Activated T-helper 17 cell treated with anti-CD3 and anti-CD28 coated beads, Interleukin-2, amount 50 U/mL, for 72 hours (primary cell): ENCODE measurements at regions not wholly inside any gene's neighbourhood (a gene's known extent, or its start where the extent isn't known, plus 50 kb on each side); places are given as distances from the start of the nearest gene placed in this dataset.
"Not testable (repeated sequence)": the region's sequence is repeated elsewhere in the genome, so short reads cannot be mapped to it uniquely, and the experiment has no call there.

ENCODE experiments used
- ATAC-seq: fragments of 150-1000 bp; cut with Tn5 transposase; replicated peaks from 2 replicates; pipeline ENCODE4 v1.10.0; 2021; ENCODE audit warnings: mild to moderate bottlenecking, moderate library complexity
- H3K27ac Mint-ChIP-seq: one replicate; pipeline ENCODE4 v1.8.0; 2022; ENCODE audit warnings: mixed read lengths
- H3K27me3 Mint-ChIP-seq: one replicate; pipeline ENCODE4 v1.8.0; 2022; ENCODE audit warnings: mixed read lengths
- H3K36me3 Mint-ChIP-seq: one replicate; pipeline ENCODE4 v1.8.0; 2022; ENCODE audit warnings: low read depth, mild to moderate bottlenecking, mixed read lengths
- H3K4me1 Mint-ChIP-seq: one replicate; pipeline ENCODE4 v1.8.0; 2022; ENCODE audit warnings: mixed read lengths
- H3K4me3 Mint-ChIP-seq: one replicate; pipeline ENCODE4 v1.8.0; 2022; ENCODE audit warnings: mild to moderate bottlenecking, mixed read lengths
- H3K9me3 Mint-ChIP-seq: one replicate; pipeline ENCODE4 v1.8.0; 2022; ENCODE audit warnings: mixed read lengths

DNA sequence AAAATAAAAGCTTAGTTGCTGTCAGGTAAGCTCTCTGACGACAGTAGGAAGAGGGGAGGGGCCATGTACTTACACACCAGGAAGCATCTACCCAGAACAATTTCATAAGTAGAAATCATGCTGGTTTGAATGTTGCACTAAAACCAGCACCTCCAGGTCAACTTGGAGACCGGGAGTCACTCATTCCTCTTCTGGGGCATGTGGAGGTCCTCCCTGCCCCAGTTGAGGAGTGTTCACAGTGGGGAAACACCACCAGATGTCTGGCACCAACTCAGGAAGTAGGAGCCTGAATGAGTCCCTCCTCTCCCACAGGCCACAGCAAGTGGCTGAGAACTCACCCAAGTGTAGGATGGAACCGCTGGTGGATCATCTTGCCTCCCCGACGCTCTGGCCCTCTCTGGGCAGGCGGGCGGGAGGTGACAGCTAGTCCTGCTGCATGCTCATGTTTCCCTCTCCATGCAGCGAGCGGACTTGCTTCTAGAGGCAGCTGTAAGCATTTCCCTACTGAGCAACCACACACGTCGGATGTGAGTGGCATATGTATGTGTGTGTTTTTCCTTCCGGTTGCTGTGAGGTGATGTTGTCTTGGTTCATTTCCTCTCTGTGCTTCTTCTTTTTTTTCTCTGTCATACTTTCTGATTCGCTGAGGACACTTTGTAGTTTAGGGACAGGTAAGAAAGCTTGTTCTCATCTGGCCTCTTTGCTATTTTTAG lies 149.5 kb upstream of the NEDD9 start:
- Mint-ChIP-seq H3K9me3 (no peaks in the 10 kb centered on the region), H3K4me3 (peak overlapping the region; percentile 90), H3K27me3 (no peaks in the 10 kb centered on the region), H3K4me1 (peaks cover 45% of the 10 kb centered on the region), H3K27ac (peak overlapping the region; percentile 91), H3K36me3 (peaks cover 30% of the 10 kb centered on the region)
- ATAC-seq: peak; percentile 89

DNA sequence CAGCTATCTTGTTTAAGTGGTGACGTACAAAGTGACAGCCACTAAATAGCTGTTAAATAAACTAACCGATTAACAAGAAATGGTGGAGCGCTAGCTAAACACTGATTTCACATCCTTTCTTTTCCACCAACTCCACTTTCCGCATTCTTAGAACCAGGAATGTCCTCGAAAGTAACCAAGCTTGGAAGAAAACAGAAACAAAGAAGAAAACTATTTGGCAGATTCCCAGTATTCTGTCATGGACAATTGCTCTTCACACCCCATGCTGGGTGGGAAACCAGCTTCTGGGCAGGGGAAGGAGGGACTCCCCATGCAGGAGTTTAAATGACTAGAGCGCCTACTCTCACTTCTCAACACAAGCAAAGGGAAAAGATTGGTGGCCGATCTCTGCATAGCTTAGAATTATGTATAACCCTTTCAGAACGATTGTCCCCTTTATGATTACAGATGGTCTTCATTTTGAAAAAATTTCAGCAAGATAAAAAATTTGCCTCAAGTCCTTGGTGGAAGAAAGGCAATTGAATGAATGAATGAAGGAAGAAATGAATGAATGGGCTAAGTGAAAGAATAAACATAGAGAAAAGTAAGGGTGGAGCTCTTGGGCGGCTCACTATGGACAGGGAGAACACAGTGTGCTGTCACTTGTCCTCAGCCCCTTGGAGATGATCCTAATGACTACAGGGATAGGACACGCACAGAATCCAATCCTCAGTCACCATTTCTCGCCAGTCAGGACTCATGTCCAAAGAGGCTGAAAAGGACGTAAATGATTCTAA lies 148.7 kb upstream of the NEDD9 start:
- peaks cover 40% of the 10 kb centered on the region for H3K4me1 Mint-ChIP-seq
- ATAC-seq: no peak
- no peaks in the 10 kb centered on the region for H3K9me3 Mint-ChIP-seq
- peak overlapping the region; percentile 91 for H3K27ac Mint-ChIP-seq
- H3K4me3 Mint-ChIP-seq: peak overlapping the region; percentile 90
- no peaks in the 10 kb centered on the region for H3K27me3 Mint-ChIP-seq
- H3K36me3 Mint-ChIP-seq: peaks cover 36% of the 10 kb centered on the region

DNA sequence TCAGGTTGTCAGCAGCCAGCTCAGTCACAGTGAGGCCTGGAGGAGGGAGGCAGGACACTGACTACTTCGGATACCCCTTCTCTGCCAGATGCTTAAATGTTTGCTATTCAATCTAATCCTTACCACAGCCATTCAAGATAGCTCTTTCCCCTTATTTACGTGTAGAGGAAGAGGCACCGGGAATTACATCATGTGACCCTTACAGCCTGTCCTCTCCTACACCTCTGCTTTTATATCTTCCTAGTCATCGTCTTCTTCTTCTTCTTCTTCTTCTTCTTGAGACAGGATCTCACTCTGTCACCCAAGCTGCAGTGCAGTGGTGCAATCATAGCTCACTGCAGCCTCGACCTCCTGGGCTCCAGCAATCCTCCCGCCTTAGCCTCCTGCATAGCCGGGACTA lies 148.1 kb upstream of the NEDD9 start:
- H3K4me1 Mint-ChIP-seq: peaks cover 39% of the 10 kb centered on the region
- H3K36me3 Mint-ChIP-seq: peaks cover 42% of the 10 kb centered on the region
- no peak for ATAC-seq
- H3K4me3 Mint-ChIP-seq: peak overlapping the region; percentile 90
- H3K9me3 Mint-ChIP-seq: no peaks in the 10 kb centered on the region
- H3K27me3 Mint-ChIP-seq: no peaks in the 10 kb centered on the region
- peak overlapping the region; percentile 91 for H3K27ac Mint-ChIP-seq

DNA sequence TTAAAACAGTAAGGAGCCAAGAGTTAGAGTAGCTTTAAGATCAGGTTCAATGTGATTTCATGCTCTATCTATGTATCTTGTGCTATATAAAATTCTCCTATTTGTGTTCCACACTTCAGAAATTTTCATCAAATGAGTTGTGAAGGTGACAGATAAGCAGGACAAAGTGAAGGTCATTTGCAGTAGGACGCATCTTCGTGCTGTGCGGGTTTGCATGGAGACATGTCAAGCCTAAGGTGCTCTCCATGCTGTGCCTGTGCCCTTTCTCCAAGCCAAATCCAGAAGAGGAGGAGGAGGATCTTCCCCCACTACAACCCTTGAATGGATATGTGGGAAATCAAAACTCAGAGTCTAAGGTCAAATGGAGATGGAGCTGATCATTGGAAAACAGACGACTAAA lies 147.3 kb upstream of the NEDD9 start:
- Mint-ChIP-seq H3K4me3 (peak overlapping the region; percentile 90), H3K27ac (no peak overlapping the region), H3K27me3 (no peaks in the 10 kb centered on the region), H3K4me1 (peaks cover 36% of the 10 kb centered on the region), H3K36me3 (peaks cover 49% of the 10 kb centered on the region), H3K9me3 (no peaks in the 10 kb centered on the region)
- ATAC-seq: no peak

DNA sequence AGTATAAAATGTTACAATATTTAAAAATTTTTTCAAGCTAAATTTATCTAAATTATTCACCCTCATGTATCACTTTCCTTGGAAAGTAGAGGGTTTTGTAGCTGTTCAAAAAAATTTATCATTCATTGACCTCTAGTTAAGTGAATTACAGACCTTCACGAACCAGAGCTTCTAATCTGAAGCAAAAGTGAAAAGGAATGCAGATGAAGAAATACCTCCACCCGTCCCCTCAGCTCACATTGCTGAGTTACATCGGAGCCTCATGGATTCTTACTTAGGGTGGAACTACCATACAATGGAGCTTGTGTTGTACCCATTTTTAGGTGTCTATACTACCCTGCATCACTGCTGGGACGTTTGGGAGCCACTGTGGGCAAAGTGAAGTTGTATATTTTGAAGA lies 146.2 kb upstream of the NEDD9 start:
- H3K9me3 Mint-ChIP-seq: no peaks in the 10 kb centered on the region
- peaks cover 47% of the 10 kb centered on the region for H3K4me1 Mint-ChIP-seq
- H3K27ac Mint-ChIP-seq: no peak overlapping the region
- peaks cover 58% of the 10 kb centered on the region for H3K36me3 Mint-ChIP-seq
- no peaks in the 10 kb centered on the region for H3K27me3 Mint-ChIP-seq
- H3K4me3 Mint-ChIP-seq: no peak overlapping the region
- ATAC-seq: no peak

DNA sequence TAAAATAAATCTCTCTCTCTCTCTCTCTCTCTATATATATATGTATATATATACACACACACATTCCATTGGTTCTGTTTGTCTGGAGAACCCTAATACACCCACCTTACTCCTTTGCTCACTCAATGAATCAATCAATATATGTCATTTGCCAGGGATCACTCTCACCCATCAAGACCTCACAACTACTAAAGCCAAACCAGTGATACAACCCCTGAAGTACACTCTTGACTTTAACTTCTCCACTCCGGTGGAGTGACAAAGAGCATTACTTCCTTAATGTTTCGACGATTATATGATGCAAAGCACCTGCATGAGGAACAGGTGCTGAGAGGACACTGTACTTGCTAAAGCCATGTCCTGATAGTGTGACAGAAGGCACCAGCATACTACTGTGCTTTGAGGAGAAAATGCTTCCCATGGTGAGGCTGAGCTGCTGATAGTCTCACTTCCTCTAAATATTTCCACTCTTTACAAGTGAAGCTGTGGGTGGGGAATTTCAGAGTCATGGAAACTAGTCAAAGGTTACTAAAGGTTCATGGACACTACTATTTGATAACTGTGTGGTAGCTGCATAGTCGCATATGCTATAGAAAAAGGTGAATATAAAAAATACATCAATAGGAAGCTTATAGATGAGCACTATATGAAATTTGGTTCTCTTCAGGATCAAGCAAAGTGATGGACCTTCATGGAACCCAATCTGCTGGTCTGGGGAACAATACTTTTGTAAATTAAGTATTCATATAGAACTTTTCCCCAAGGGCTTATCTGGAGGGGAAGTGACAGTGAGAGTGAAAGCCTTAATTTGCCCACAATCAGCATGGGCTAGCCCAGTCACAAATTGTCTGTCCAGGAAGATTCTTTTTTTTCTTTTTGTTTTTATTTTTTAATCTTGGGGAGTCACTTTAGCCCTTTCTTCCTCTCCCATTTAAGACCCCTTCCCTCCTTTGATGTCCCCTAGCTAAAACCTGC lies 141.9 kb upstream of the NEDD9 start:
- ATAC-seq: peak; percentile 79
- H3K4me3 Mint-ChIP-seq: peak overlapping the region; percentile 60
- peaks cover 4% of the 10 kb centered on the region for H3K9me3 Mint-ChIP-seq
- H3K36me3 Mint-ChIP-seq: peaks cover 59% of the 10 kb centered on the region
- H3K27ac Mint-ChIP-seq: peak overlapping the region; percentile 70
- H3K27me3 Mint-ChIP-seq: no peaks in the 10 kb centered on the region
- H3K4me1 Mint-ChIP-seq: peaks cover 54% of the 10 kb centered on the region

DNA sequence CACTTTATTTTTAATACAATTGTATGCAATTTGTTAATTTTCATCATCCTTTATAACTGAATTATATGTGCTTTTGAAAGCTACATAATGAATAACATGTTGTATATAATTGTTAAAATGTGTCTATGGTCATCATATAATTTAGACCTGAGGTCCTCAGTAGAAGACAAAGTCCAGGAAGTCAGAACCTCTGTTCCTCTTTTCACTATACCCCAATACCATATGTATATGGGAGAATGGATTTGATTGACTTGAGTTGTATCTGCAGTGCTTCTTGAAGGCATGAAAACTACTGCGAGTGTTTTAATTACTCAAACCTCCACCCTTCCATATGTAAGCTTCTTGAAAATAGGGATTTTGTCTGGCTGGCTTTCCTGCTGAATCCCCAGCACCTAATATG lies 140.7 kb upstream of the NEDD9 start:
- Mint-ChIP-seq H3K36me3 (peaks cover 57% of the 10 kb centered on the region), H3K4me1 (peaks cover 59% of the 10 kb centered on the region), H3K27me3 (no peaks in the 10 kb centered on the region), H3K9me3 (peaks cover 4% of the 10 kb centered on the region), H3K4me3 (no peak overlapping the region), H3K27ac (no peak overlapping the region)
- ATAC-seq: no peak

DNA sequence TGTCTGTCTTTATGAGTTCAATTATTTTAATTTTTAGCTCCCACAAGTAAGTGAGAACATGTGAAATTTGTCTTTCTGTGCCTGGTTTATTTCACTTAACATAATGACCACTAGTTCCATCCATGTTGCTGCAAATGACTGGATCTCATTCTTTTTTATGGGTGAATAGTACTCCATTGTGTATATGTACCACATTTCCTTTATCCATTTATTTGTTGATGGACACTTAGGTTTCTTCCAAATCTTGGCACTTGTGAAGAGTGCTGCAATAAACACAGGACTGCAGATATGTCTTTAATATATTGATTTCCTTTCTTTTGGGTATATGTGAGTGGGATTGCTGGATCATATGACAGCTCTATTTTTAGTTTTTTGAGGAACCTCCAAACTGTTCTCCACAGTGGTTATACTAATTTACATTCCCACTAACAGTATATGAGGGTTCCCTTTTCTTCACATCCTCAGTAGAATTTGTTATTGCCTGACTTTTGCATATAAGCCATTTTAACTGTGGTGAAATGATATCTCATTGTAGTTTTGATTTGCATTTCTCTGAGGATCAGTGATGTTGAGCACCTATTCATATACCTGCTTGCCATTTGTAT lies 139.8 kb upstream of the NEDD9 start:
- H3K4me3 Mint-ChIP-seq, H3K9me3 Mint-ChIP-seq, ATAC-seq, H3K27me3 Mint-ChIP-seq, H3K27ac Mint-ChIP-seq: not testable (repeated sequence)
- H3K36me3 Mint-ChIP-seq: peaks cover 48% of the 10 kb centered on the region
- H3K4me1 Mint-ChIP-seq: peaks cover 59% of the 10 kb centered on the region

DNA sequence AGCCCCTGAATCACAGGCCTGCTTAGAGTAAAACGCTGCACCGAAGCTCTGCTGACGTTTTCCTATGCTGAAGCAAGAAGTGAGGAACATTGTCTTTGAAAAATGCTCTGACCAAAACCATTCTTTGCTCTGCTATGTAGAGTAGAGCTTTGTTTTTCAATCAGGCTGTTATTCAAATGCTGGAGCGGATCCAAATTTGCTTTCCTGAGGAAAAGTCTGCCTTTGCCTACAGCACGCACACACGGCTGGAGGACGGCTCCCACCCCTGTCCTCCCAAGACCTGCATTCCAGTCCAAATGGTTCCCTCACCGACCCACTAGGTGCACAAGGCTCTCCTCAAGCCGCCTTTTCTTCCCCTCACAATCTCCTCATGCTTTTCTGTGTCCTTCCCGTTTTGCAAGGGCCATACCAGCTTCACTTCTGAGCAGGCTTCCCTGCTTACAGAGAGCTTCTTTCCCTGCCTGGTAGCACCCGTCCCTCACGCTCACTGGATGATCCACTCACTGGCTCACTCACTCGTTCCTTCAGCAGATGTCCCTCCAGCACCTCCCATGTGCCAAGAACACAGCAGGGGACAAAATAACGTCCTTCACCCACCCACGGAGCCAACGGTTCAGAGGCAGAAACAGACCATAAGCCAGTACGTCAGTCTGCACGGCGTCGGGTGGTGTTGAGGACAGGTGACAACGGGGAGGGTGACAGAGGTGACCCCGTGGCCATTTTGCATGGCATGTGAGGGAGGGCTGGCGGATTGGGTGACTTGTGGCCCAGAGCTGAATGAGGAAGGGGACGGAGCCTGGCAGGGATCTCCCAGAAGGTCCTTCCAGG lies 137.9 kb upstream of the NEDD9 start:
- Mint-ChIP-seq H3K4me1 (peaks cover 67% of the 10 kb centered on the region), H3K27ac (no peak overlapping the region)

DNA sequence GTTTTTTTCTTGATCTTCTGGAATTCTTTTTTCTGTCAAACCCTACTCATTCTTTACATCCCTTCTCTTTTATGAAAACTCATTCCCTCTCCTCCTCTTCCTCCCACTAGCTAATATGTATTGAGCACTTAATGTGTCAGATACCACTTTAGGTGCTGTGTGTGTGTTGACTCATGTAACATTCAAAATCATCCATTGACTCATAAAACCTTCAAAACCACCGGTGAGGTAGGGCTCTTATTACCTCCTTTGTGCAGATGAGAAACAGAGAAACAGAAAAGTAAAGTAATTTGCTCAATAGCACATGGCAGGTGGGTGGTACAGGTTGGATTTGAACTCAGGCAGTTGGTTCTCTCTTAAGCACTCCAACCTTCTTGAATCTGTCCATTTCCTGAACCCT lies 136.3 kb upstream of the NEDD9 start:
- peak overlapping the region; percentile 73 for H3K27ac Mint-ChIP-seq
- H3K27me3 Mint-ChIP-seq: no peaks in the 10 kb centered on the region
- H3K36me3 Mint-ChIP-seq: peaks cover 40% of the 10 kb centered on the region
- peak overlapping the region; percentile 38 for H3K4me3 Mint-ChIP-seq
- peaks cover 6% of the 10 kb centered on the region for H3K9me3 Mint-ChIP-seq
- ATAC-seq: peak; percentile 77
- H3K4me1 Mint-ChIP-seq: peaks cover 69% of the 10 kb centered on the region

More for the DNA sequence above, 137.9 kb upstream of the NEDD9 start:
- H3K4me3 Mint-ChIP-seq: no peak overlapping the region
- ATAC-seq: no peak
- H3K27me3 Mint-ChIP-seq: no peaks in the 10 kb centered on the region
- peaks cover 42% of the 10 kb centered on the region for H3K36me3 Mint-ChIP-seq
- H3K9me3 Mint-ChIP-seq: peaks cover 4% of the 10 kb centered on the region

DNA sequence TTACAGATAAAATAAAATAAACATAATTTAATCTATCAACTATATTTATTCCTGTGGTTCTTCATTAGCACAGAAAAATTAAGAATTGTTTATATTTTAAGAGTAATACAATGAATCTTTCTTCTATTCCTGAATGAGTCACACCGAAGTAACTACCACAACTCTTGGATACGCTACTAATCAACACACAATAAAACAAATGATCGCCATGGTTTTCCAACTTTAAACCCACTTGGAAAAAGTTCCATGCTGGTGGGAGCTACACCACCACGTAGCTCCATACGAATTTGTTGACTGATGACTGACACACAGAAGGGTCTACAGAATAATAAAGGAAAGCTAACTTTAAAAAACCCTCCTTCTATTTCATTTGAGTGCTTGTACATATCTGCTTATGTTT lies 135.8 kb upstream of the NEDD9 start:
- peak overlapping the region; percentile 73 for H3K27ac Mint-ChIP-seq
- ATAC-seq: no peak
- peaks cover 42% of the 10 kb centered on the region for H3K36me3 Mint-ChIP-seq
- no peaks in the 10 kb centered on the region for H3K27me3 Mint-ChIP-seq
- peaks cover 69% of the 10 kb centered on the region for H3K4me1 Mint-ChIP-seq
- peaks cover 6% of the 10 kb centered on the region for H3K9me3 Mint-ChIP-seq
- H3K4me3 Mint-ChIP-seq: peak overlapping the region; percentile 38

DNA sequence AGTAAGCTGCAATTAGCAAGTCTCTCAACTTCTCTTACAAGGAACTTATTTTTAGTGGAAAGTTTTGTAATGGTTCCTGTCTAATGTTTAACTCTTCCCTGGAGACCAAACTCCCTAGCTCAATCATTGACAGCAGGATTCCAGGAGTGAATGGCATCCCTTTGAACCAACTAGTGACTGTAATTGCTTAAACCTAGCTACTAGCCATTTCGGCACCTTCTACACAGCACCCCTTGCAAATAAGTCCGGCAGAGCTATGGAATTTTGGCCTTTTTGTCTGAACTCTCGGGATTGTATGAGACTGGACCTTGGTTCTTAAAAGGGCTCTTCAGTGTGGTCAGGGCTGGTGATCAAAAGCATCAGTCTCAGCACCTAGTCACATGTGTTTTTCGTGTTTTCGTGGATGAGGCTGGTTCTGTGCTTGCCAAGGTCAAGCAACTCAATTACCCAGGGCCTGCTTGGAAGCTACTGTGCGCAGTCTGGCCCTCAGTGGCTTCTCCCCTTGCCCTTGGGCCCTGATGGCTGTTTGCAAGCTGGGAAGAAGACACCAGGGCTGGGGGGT lies 135.3 kb upstream of the NEDD9 start:
- H3K27ac Mint-ChIP-seq: peak overlapping the region; percentile 73
- H3K4me3 Mint-ChIP-seq: peak overlapping the region; percentile 38
- peaks cover 73% of the 10 kb centered on the region for H3K4me1 Mint-ChIP-seq
- no peaks in the 10 kb centered on the region for H3K27me3 Mint-ChIP-seq
- ATAC-seq: no peak
- H3K36me3 Mint-ChIP-seq: peaks cover 46% of the 10 kb centered on the region
- peaks cover 6% of the 10 kb centered on the region for H3K9me3 Mint-ChIP-seq
